Neural progenitor cell (in vitro differentiated cells): ENCODE measurements at regions not wholly inside any gene's neighbourhood (a gene's known extent, or its start where the extent isn't known, plus 50 kb on each side); places are given as distances from the start of the nearest gene placed in this dataset.

Source experiments
- DNase-seq: peaks from one replicate; pipeline ENCODE4 v3.0.0-alpha.2; 2016; ENCODE audit warnings: low spot score
- H2AFZ ChIP-seq: fragments of 200-600 bp; sonication (generic); replicated peaks from 2 replicates; pipeline ENCODE4 v1.6.1; 2016; ENCODE audit warnings: antibody characterized with exemption
- H3F3A ChIP-seq: fragments of 200-600 bp; sonication (generic); 2 replicates; pipeline ENCODE4 v1.6.1; 2016; ENCODE audit warnings: antibody characterized with exemption, low read depth
- H3K27ac ChIP-seq: fragments of 200-600 bp; sonication (generic); 2 replicates; pipeline ENCODE4 v1.5.1; 2016; ENCODE audit warnings: mild to moderate bottlenecking
- H3K27me3 ChIP-seq: fragments of 200-600 bp; sonication (generic); 2 replicates; pipeline ENCODE4 v1.6.1; 2016; ENCODE audit warnings: mild to moderate bottlenecking, moderate library complexity
- H3K36me3 ChIP-seq: fragments of 200-600 bp; sonication (generic); 2 replicates; pipeline ENCODE4 v1.5.1; 2016
- H3K4me1 ChIP-seq: fragments of 200-600 bp; sonication (generic); 2 replicates; pipeline ENCODE4 v1.6.1; 2016; ENCODE audit warnings: mixed run types
- H3K4me2 ChIP-seq: fragments of 200-600 bp; sonication (generic); 2 replicates; pipeline ENCODE4 v1.6.1; 2016
- H3K4me3 ChIP-seq: fragments of 200-600 bp; sonication (generic); 2 replicates; pipeline ENCODE4 v1.5.1; 2016
- H3K79me2 ChIP-seq: fragments of 200-600 bp; sonication (generic); 2 replicates; pipeline ENCODE4 v1.6.1; 2016; ENCODE audit warnings: low read depth
- H3K9ac ChIP-seq: fragments of 200-600 bp; sonication (generic); 2 replicates; pipeline ENCODE4 v1.6.1; 2016
- H3K9me3 ChIP-seq: fragments of 200-600 bp; sonication (generic); 2 replicates; pipeline ENCODE4 v1.5.1; 2016; ENCODE audit warnings: low read depth
- H4K20me1 ChIP-seq: fragments of 200-600 bp; sonication (generic); 2 replicates; pipeline ENCODE4 v1.6.1; 2016; ENCODE audit warnings: low read depth
- H3K27ac Mint-ChIP-seq: 3 replicates; pipeline ENCODE4 v1.8.0; 2021; ENCODE audit warnings: mixed read lengths
- H3K27me3 Mint-ChIP-seq: 2 replicates; pipeline ENCODE4 v1.8.0; 2022; ENCODE audit warnings: low read depth, mild to moderate bottlenecking, inconsistent platforms, moderate library complexity, mixed read lengths; ENCODE audit not compliant: insufficient read depth
- H3K36me3 Mint-ChIP-seq: 3 replicates; pipeline ENCODE4 v1.8.0; 2021; ENCODE audit warnings: mixed read lengths
- H3K4me1 Mint-ChIP-seq: 3 replicates; pipeline ENCODE4 v1.8.0; 2021; ENCODE audit warnings: mixed read lengths
- H3K4me3 Mint-ChIP-seq: 3 replicates; pipeline ENCODE4 v1.8.0; 2021; ENCODE audit warnings: mild to moderate bottlenecking, moderate library complexity, mixed read lengths
- H3K9me3 Mint-ChIP-seq: 3 replicates; pipeline ENCODE4 v1.8.0; 2020; ENCODE audit warnings: mixed read lengths
- EZH2 ChIP-seq: fragments of 200-600 bp; sonication (generic); IDR thresholded peaks from 2 replicates; pipeline ENCODE4 v1.6.1; 2017; ENCODE audit warnings: antibody characterized with exemption, mild to moderate bottlenecking, moderate library complexity
- EZH2phosphoT487 ChIP-seq: fragments of 200-600 bp; sonication (generic); IDR thresholded peaks from 2 replicates; pipeline ENCODE4 v1.6.1; 2017; ENCODE audit warnings: antibody characterized with exemption
- TF ChIP-seq, protein P1 (sequence below): fragments of 200-600 bp; sonication (generic); IDR thresholded peaks from 2 replicates; pipeline ENCODE4 v1.5.1; 2017; ENCODE audit warnings: antibody characterized with exemption, mild to moderate bottlenecking

DNA sequence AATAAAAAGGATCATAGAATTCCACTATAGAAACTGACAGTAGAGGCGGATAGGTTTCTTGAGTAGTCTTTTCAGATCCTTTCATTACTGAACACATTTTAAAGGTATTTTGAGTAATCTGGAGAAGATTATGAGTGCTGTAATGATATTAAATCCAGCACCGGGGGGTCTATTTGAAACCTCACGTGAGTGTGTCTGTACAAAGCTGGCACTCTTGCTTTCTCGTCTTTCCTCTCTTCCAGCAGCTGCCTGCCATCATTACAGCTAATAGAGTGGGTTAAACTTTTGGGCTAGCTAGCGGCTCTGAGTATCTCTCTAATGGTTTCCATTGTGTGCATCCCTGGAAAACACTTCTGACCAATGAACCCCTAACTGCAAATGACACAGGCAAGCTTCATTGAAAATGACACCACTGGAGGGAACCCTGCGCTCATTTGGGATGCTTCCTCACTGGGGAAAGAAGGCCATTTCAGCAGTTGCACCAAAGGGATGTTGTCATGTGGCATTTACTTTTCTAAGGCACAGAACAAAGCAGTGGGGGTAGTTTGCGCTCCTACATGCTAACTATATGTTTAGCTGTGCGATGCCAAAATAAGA is 101.0 kb downstream of the HRH4 start:
- H3K4me1 ChIP-seq = peaks cover 28% of the 10 kb centered on the region
- Mint-ChIP-seq H3K4me1 (peaks cover 18% of the 10 kb centered on the region), H3K36me3 (no peaks in the 10 kb centered on the region), H3K9me3 (peaks cover 2% of the 10 kb centered on the region), H3K27ac (no peak overlapping the region), H3K4me3 (no peak overlapping the region), H3K27me3 (peaks cover 2% of the 10 kb centered on the region)
- H3F3A ChIP-seq = peaks cover 6% of the 10 kb centered on the region
- peak overlapping the region; percentile 33 for H3K4me2 ChIP-seq
- H4K20me1 ChIP-seq = no peaks in the 10 kb centered on the region
- no peak for DNase-seq
- no peak overlapping the region for H3K4me3 ChIP-seq
- H3K27ac ChIP-seq = no peak overlapping the region
- no peak overlapping the region for H3K9ac ChIP-seq
- no peak overlapping the region for H2AFZ ChIP-seq
- no peaks in the 10 kb centered on the region for H3K79me2 ChIP-seq
- H3K36me3 ChIP-seq = no peaks in the 10 kb centered on the region
- no peaks in the 10 kb centered on the region for H3K27me3 ChIP-seq
- TF ChIP-seq, protein P1, sequence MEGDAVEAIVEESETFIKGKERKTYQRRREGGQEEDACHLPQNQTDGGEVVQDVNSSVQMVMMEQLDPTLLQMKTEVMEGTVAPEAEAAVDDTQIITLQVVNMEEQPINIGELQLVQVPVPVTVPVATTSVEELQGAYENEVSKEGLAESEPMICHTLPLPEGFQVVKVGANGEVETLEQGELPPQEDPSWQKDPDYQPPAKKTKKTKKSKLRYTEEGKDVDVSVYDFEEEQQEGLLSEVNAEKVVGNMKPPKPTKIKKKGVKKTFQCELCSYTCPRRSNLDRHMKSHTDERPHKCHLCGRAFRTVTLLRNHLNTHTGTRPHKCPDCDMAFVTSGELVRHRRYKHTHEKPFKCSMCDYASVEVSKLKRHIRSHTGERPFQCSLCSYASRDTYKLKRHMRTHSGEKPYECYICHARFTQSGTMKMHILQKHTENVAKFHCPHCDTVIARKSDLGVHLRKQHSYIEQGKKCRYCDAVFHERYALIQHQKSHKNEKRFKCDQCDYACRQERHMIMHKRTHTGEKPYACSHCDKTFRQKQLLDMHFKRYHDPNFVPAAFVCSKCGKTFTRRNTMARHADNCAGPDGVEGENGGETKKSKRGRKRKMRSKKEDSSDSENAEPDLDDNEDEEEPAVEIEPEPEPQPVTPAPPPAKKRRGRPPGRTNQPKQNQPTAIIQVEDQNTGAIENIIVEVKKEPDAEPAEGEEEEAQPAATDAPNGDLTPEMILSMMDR = peak; percentile 10
- no peak for TF ChIP-seq EZH2phosphoT487
- no peak for TF ChIP-seq EZH2
- no peaks in the 10 kb centered on the region for H3K9me3 ChIP-seq

DNA sequence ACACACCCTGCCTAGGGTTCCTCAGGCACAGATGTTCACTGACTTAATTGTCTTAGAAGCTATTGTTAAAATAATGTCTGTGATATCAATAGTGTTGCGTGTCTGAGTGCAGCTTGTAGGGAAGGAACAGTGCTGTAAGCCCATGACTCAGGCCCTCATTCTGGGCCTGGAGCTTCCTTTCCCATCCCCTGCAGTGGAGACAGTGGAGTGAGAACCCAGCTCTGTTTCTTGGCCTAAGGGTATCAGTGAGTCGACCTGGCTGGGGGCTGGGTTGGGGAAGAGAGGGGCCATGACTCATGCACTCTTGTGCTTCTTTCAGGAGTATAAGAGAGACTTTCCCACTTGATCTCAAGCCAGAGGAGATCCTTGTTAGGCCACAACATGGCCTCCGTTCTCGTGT is 106.8 kb downstream of the HRH4 start:
- Histone ChIP-seq H3K4me1 (no peaks in the 10 kb centered on the region), H4K20me1 (no peaks in the 10 kb centered on the region), H3F3A (no peaks in the 10 kb centered on the region), H3K27ac (no peak overlapping the region), H3K36me3 (no peaks in the 10 kb centered on the region), H3K4me3 (no peak overlapping the region), H3K9ac (no peak overlapping the region), H3K4me2 (no peak overlapping the region), H3K27me3 (no peaks in the 10 kb centered on the region), H3K9me3 (no peaks in the 10 kb centered on the region), H2AFZ (peak overlapping the region; percentile 18), H3K79me2 (no peaks in the 10 kb centered on the region)
- no peaks in the 10 kb centered on the region for H3K36me3 Mint-ChIP-seq
- peaks cover 2% of the 10 kb centered on the region for H3K9me3 Mint-ChIP-seq
- no peaks in the 10 kb centered on the region for H3K4me1 Mint-ChIP-seq
- peaks cover 4% of the 10 kb centered on the region for H3K27me3 Mint-ChIP-seq
- no peak for DNase-seq
- H3K4me3 Mint-ChIP-seq = no peak overlapping the region
- TF ChIP-seq EZH2 (no peak), EZH2phosphoT487 (no peak)
- TF ChIP-seq, protein P1 = no peak
- no peak overlapping the region for H3K27ac Mint-ChIP-seq

DNA sequence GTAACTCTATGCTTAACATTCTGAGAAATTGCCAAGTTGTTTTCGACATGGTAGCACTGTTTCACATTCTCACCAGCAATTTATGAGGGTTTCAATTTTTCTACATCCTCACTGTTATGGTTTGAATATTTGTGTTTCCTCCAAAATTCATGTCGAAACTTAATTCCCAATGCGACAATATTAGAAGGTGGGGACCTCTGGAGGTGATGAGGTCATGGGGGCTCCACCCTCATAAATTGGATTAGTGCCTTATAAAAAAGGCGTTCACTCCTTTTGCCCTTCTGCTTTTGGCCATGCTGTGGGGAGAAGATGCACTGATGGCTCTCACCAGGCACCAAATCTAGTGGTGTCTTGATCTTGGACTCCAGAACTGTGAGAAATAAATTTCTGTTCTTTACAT is 110.3 kb downstream of the HRH4 start:
- DNase-seq = no peak
- TF ChIP-seq, protein P1 = no peak
- TF ChIP-seq EZH2 (no peak), EZH2phosphoT487 (no peak)
- Histone ChIP-seq H2AFZ (no peak overlapping the region), H3K4me1 (no peaks in the 10 kb centered on the region), H3K4me2 (no peak overlapping the region), H3K79me2 (no peaks in the 10 kb centered on the region), H3K4me3 (no peak overlapping the region), H3K27me3 (no peaks in the 10 kb centered on the region), H4K20me1 (no peaks in the 10 kb centered on the region), H3F3A (no peaks in the 10 kb centered on the region), H3K9ac (no peak overlapping the region), H3K36me3 (no peaks in the 10 kb centered on the region), H3K27ac (no peak overlapping the region), H3K9me3 (no peaks in the 10 kb centered on the region)
- H3K36me3 Mint-ChIP-seq = no peaks in the 10 kb centered on the region
- H3K9me3 Mint-ChIP-seq = peaks cover 11% of the 10 kb centered on the region
- H3K27ac Mint-ChIP-seq = no peak overlapping the region
- peaks cover 2% of the 10 kb centered on the region for H3K27me3 Mint-ChIP-seq
- no peak overlapping the region for H3K4me3 Mint-ChIP-seq
- H3K4me1 Mint-ChIP-seq = no peaks in the 10 kb centered on the region
